ENCODE measurements at regions not wholly inside any gene's neighbourhood (a gene's known extent, or its start where the extent isn't known, plus 50 kb on each side); places are given as distances from the start of the nearest gene placed in this dataset.

GRCh38 chr20:12659942-12660341, 348.8 kb upstream of the SPTLC3 start:
- TF ChIP-seq POLR2A (IDR thresholded peaks at IDR 0.05) = no peak
- no peak for TF ChIP-seq CTCF (IDR thresholded peaks at IDR 0.05 in 4 of 5, conservative IDR thresholded peaks at IDR 0.05 in 1 of 5)
- H3K36me3 ChIP-seq = no peaks in the 10 kb centered on the region
- no peak overlapping the region for H3K27ac ChIP-seq
- H3K4me1 ChIP-seq = no peaks in the 10 kb centered on the region
- no peak for DNase-seq
- ATAC-seq = no peak
- in situ Hi-C loops (cut with MboI; ENCODE audit: low sequenced_read_pairs in 4 of 4) = no loop called here
- no peaks in the 10 kb centered on the region for H3K9me3 ChIP-seq
- no peaks in the 10 kb centered on the region for H3K27me3 ChIP-seq
- intact Hi-C loops (cut with DNase I; ENCODE audit: low total_unique reads) = no loop called here
- no peak overlapping the region for H3K4me3 ChIP-seq

GRCh38 chr20:12660918-12661317, 347.9 kb upstream of the SPTLC3 start:
- no peaks in the 10 kb centered on the region for H3K36me3 ChIP-seq
- TF ChIP-seq CTCF (IDR thresholded peaks at IDR 0.05 in 4 of 5, conservative IDR thresholded peaks at IDR 0.05 in 1 of 5) = no peak
- TF ChIP-seq POLR2A (IDR thresholded peaks at IDR 0.05) = no peak
- H3K4me1 ChIP-seq = no peaks in the 10 kb centered on the region
- intact Hi-C loops (cut with DNase I; ENCODE audit: low total_unique reads) (no loop called here), in situ Hi-C loops (cut with MboI; ENCODE audit: low sequenced_read_pairs in 4 of 4) (no loop called here)
- ATAC-seq = no peak
- no peaks in the 10 kb centered on the region for H3K9me3 ChIP-seq
- DNase-seq = no peak
- H3K4me3 ChIP-seq = no peak overlapping the region
- no peaks in the 10 kb centered on the region for H3K27me3 ChIP-seq
- no peak overlapping the region for H3K27ac ChIP-seq

- H3K4me1 ChIP-seq = no peaks in the 10 kb centered on the region
- intact Hi-C loops (cut with DNase I; ENCODE audit: low total_unique reads) (no loop called here), in situ Hi-C loops (cut with MboI; ENCODE audit: low sequenced_read_pairs in 4 of 4) (no loop called here)
- DNase-seq (no peak), ATAC-seq (no peak)
- no peaks in the 10 kb centered on the region for H3K36me3 ChIP-seq
- H3K9me3 ChIP-seq = no peaks in the 10 kb centered on the region
- H3K27ac ChIP-seq = no peak overlapping the region
- H3K4me3 ChIP-seq = no peak overlapping the region
- TF ChIP-seq CTCF (IDR thresholded peaks at IDR 0.05 in 4 of 5, conservative IDR thresholded peaks at IDR 0.05 in 1 of 5) (no peak), POLR2A (IDR thresholded peaks at IDR 0.05) (no peak)
- no peaks in the 10 kb centered on the region for H3K27me3 ChIP-seq
Measured at GRCh38 chr20:12670301-12670700, 338.5 kb upstream of the SPTLC3 start.

- ATAC-seq (no peak), DNase-seq (no peak)
- Histone ChIP-seq H3K27ac (no peak overlapping the region), H3K9me3 (no peaks in the 10 kb centered on the region), H3K36me3 (no peaks in the 10 kb centered on the region), H3K27me3 (no peaks in the 10 kb centered on the region), H3K4me3 (no peak overlapping the region), H3K4me1 (no peaks in the 10 kb centered on the region)
- in situ Hi-C loops (cut with MboI; ENCODE audit: low sequenced_read_pairs in 4 of 4) = no loop called here
- intact Hi-C loops (cut with DNase I; ENCODE audit: low total_unique reads) = no loop called here
- TF ChIP-seq CTCF (IDR thresholded peaks at IDR 0.05 in 4 of 5, conservative IDR thresholded peaks at IDR 0.05 in 1 of 5) (no peak), POLR2A (IDR thresholded peaks at IDR 0.05) (no peak)
Measured at GRCh38 chr20:12673352-12673751, 335.4 kb upstream of the SPTLC3 start.

- no peak for DNase-seq
- TF ChIP-seq CTCF (IDR thresholded peaks at IDR 0.05 in 4 of 5, conservative IDR thresholded peaks at IDR 0.05 in 1 of 5) = no peak
- TF ChIP-seq POLR2A (IDR thresholded peaks at IDR 0.05) = no peak
- Histone ChIP-seq H3K4me1 (no peaks in the 10 kb centered on the region), H3K36me3 (no peaks in the 10 kb centered on the region), H3K27me3 (no peaks in the 10 kb centered on the region), H3K27ac (no peak overlapping the region), H3K4me3 (no peak overlapping the region), H3K9me3 (no peaks in the 10 kb centered on the region)
- ATAC-seq = no peak
- intact Hi-C loops (cut with DNase I; ENCODE audit: low total_unique reads) (no loop called here), in situ Hi-C loops (cut with MboI; ENCODE audit: low sequenced_read_pairs in 4 of 4) (no loop called here)
Measured at GRCh38 chr20:12677925-12678324, 330.8 kb upstream of the SPTLC3 start.
